ENCODE measurements at regions not wholly inside any gene's neighbourhood (a gene's known extent, or its start where the extent isn't known, plus 50 kb on each side); places are given as distances from the start of the nearest gene placed in this dataset.

DNA sequence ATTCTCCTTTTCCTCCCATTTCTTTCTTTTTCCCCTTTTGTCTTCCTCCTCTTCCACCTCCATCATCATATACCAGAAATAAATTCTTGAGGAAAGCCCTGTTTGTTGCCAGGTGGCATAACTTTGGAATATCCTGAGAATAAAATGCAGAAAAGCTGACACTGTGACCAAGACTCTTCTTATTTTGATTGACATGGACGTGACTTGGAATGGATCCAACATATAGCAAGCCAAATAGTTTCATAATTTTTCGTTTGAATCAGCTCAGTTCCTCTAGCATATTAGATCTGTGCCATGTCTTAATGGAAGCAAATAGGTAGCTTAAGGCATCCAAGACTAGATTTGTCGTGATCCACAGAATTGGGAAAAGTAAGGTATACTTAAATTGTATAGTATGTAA, 354.7 kb upstream of the FIGN start:
- no peak for DNase-seq (ENCODE audit: low read depth)

- DNase-seq (ENCODE audit: low read depth) = no peak
Measured at GRCh38 chr2:164084066-164084465, 348.3 kb upstream of the FIGN start.

DNA sequence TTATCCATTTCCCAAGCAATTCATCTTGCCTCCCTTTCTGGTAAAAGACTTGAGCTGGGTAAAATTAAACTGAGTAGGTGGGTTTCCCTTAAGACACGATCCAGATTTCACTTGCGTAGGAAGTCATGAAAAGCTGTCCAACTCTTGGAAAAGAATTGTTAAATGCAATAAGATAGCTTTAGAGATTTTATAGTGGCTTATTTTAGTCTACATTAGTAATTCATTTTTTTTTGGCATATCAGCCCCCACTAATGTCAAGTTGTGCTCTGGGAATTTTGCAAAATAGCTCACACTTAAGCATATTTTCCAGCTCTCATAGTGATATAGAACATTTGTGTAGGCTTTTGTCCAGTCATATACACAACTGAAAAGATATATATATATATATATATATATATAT, 344.7 kb upstream of the FIGN start:
- no peak for DNase-seq (ENCODE audit: low read depth)

DNA sequence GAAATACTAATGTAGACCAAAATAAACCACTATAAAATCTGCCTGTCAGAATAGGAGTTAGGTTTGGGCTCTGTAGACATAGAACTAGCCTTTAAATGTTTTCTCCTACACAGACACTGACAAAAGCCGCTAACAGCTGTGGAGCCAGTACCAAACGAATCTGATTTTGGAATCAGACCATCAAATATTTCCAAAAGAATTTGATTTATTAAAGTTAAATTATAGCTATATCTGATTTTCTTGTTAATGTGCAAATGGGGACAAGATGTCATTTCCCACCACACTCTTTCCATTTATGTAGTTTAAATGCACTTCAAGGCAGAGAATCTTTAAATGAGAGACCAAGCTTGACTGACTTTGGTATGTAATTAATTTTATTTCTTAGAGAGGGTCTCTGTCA, 343.4 kb upstream of the FIGN start:
- DNase-seq (ENCODE audit: low read depth) = no peak

DNA sequence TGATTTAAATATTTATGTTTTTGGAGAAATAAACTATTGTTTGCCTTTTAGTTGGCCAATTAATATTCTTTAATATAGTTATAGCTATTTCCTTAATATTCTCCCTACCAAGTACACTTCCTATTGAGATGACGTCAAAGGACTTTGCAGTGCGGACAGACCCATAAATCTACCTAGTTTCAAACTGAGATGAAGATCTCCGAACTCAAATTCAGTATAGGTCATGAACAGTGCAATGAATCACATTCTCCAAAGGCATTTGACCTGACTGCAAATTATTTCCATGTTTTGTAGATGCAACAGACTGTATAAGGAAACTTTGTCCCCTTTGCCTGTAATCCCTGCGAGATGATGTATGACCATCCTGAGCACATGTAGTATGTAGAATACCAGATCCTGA, 342.6 kb upstream of the FIGN start:
- DNase-seq (ENCODE audit: low read depth) = no peak

DNA sequence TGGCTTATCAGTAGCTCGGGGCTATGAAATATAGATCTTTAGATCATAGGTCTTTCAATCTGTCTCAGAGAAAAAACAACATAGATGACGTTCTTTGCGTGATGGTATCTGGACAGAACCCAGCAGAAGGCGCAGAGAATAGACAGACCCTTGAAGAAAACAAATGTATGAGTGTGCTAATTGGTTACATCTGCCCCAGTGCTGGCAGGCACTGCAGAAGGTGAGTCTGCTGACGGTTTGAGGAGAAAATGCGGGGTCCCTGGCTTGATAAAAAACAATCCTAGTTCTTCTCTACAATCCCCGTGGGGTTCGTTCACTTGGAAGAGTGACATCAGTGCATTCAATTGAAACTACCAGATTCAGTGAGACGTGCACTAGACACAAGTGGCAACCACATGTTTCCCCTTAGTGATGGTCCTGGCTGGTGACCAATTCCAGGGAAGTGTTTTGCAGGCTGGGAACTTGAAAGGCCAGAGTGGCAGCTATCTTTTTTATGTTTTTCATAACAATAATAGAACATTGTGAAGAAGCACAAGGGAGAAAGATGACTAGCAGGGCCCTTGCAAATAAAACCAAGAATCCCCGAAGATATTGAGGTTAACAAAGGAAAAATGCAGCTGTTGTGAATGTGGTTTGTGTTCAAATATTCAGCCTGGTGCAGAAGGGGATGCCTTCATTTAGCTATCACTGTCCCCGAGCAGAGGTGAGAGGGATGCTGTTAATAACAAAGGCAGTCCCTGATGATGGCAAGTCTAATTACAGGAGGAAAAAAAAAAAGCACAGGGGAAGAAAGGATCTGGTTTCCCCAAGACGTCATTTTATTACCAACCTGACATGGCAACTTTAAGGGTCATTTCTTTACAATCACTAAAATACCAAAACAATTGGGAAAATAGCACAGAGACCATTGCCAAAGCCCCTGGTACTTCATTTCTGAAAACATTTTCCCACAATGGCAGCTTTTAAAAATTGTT, 337.6 kb upstream of the FIGN start:
- DNase-seq (ENCODE audit: low read depth) = no peak

- no peak for DNase-seq (ENCODE audit: low read depth)
Measured at GRCh38 chr2:164069540-164069939, 333.7 kb upstream of the FIGN start.

DNA sequence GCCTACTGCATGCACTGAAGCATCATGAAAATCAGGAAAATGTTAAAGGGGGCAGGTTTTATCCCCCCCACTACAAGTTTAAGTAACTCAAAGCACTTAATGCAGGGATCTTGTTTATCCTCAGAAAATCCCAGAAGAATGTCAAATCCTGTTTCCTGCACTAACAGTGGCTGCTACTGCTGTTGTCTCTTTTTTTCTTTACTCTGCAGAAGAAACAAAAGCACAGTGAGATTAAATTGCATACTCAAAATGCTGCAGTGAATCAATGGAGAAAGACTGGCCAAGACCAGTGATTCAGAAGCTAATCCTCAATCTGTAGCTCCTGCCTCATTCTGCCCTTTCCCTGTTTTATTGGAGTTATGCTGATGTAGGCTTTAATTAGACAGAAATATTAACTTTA, 332.3 kb upstream of the FIGN start:
- no peak for DNase-seq (ENCODE audit: low read depth)

DNA sequence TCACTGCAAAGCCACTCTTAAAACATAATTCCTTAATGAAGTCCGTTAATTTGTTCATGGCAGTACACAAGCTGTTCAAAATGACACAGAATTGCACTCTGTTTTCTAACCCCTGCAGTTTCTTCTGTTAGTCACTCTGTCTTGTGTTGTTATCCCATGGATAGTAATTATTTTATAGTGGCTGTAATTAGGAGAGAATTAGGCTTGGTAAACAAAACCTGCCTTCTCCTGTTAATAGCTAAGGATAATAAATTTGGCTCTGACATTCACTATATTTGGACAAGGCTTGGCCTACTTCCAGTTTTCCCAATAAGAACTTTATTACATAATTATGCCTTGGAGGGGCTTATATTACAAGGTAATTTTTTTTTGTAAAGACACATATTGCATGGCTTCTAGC, 330.3 kb upstream of the FIGN start:
- DNase-seq (ENCODE audit: low read depth) = no peak

DNA sequence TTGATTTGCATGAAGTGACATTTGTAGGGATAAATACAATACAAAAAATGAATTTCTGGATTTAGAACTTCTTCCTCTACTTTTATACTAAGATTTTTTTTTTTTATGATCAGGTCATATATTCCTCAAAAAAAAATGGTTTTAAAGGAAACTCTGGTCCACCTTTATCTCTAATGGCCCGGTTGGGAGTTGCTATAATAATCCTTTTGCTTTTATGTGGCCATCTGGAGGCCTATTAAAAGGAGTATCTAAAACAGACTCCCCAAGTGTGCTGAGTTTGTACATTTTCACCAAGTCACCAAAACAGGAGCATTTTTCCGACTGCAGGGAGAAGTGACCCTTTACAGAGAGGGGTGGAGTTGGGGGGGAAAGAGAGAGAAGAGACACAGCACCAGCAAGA, 329.2 kb upstream of the FIGN start:
- no peak for DNase-seq (ENCODE audit: low read depth)

DNA sequence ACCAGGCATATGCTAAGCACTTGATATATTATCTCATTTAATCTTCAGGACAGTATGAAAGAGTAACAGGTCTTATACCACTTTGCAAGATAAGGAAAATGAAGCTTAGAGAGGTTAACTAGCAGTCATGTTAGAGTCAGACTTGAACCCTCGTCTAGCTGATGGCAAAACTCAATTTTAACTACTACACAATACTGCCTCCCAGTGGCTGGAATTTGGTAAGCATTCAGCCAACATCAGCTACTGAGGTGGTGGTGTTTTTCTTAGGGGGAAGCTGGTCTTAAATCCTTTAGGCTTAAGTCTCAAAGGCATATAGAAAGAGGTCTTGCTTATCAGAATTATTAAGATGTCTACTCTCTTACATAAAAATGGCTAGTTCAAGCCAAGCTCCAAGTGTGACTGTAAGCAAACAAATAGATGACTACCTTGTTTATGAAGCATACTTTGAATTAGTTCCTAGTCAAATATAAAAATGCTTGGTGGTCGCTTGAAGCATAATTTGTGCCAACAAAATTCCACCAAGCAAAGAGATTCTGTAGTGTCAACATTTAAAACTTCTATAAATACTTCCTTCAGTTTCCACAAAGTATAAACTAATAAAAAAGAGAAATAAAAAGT, 325.4 kb upstream of the FIGN start:
- no peak for DNase-seq (ENCODE audit: low read depth)

DNA sequence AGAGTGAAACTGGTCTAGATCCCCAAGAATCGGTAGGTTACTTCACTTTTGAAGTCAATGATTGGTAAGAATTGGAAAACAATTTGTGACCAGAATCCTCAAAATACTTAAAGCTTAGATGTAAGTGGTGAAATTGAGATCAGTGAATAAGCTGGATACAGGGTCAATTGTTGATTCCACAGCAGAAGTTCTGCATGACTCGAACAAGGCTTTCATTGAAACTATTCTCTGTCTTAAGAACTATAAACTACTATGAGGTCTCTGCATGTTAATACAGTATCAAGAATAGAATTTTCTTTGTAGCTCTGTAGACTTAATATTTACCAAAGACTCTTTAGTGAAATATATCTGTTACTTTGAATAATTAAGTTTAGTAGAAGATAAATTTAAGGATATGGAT, 324.2 kb upstream of the FIGN start:
- no peak for DNase-seq (ENCODE audit: low read depth)

DNA sequence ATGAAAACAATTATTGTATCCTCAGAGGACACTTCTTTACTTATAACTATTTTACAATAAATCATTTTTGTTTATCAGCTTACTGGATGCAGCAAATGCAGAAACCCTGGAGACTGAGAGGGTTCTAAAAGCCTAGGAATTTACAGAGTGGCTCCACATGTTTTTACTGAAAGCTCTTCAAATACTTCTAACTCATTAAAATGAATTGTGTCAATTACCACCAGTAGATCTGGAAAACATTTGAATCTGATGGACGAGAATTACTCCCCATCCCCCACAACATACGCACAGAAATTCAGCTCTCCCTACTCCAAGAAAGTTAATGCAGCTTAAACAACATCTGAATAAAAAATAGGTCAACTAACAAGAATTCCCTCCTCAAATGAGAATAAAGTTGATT, 319.8 kb upstream of the FIGN start:
- no peak for DNase-seq (ENCODE audit: low read depth)

DNA sequence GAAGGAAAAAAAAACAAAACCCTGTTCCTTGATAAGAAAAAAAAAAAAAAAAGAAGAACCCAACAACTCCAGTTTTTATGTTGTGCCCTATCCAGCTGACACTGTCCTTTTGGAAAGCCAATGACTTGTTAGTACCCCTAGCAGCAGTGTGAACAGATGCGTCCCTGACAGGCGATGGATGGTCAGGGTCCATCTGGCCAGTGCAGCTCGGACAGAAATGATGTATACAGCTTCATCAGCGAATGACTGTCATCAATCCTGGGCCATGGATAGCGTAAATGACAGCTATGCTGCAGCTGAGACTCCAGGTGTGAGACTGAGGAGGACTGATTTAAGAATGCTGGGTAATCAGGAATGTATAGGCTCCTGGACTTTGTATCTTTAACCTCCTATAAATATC, 318.8 kb upstream of the FIGN start:
- no peak for DNase-seq (ENCODE audit: low read depth)

- DNase-seq (ENCODE audit: low read depth) = no peak
Measured at GRCh38 chr2:164053021-164053420, 317.2 kb upstream of the FIGN start.

DNA sequence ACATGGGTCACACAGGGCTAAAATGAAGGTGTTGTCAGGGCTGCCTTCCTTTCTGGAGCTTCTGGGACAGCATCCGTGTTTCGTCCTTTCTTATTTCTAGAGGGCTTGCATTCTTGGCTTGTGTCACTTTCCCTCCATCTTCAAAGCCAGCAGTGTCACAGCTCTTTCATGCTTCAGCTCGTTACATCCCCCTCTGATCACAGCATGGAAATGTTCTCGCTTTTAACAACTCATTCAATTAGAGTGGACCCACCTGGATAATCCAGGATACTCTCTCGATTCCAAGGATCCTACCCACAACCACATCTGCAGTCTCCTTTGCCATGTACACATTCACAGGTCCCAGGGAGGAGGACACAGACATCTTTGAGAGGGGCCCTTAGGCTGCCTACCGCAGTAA, 316.2 kb upstream of the FIGN start:
- DNase-seq (ENCODE audit: low read depth) = no peak

- no peak for DNase-seq (ENCODE audit: low read depth)
Measured at GRCh38 chr2:164048729-164049128, 312.9 kb upstream of the FIGN start.

DNA sequence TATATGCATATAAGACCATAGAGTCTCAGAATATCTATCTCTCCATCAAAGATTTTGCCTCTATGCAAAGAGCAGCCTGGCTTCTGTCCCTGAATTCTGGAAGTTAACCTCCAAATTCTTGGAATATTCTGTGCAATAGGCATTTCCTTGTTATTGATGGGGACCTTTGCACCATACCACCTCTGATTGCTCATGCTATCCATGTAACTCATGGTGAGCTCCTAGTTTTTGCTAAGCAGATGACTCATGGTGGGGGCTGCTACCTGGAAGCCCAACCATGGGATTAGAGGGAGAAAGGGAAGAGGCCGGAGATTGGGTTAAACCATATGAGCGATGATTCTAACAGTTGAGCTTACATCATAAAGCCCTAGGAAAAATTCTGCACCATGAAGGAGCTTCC, 310.2 kb upstream of the FIGN start:
- no peak for DNase-seq (ENCODE audit: low read depth)

GRCh38 chr2:164044622-164045021, 308.8 kb upstream of the FIGN start:
- DNase-seq (ENCODE audit: low read depth) = no peak

GRCh38 chr2:164039270-164039669, 303.5 kb upstream of the FIGN start:
- no peak for DNase-seq (ENCODE audit: low read depth)

- DNase-seq (ENCODE audit: low read depth) = no peak
Measured at GRCh38 chr2:164032995-164033394, 297.2 kb upstream of the FIGN start.

DNA sequence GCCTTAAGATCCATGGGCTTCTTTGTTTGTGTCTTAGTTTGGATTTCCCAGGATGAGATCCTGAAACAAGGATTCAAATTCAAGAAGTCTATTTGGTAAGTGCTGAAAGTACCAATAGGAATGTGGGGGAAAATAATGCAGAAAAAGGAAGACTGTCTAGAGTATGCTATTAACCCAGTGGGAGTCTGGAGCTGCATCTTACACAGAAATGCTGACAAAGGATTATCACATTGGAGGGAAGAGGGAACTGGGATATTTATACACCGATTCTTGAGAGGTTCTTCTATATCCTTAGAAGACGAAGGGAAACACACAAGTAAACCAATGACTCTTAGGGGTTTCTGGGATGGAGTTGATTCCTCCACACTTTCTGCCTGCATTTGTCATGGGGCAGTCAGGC, 294.8 kb upstream of the FIGN start:
- no peak for DNase-seq (ENCODE audit: low read depth)

GRCh38 chr2:164028814-164029534, 293.2 kb upstream of the FIGN start:
- DNase-seq (ENCODE audit: low read depth) = peak; percentile 14

Data from GM04503 (cell line).